PC-3 (cell line): ENCODE measurements at regions not wholly inside any gene's neighbourhood (a gene's known extent, or its start where the extent isn't known, plus 50 kb on each side); places are given as distances from the start of the nearest gene placed in this dataset.

Experiments
- ATAC-seq: fragments of 200-7000 bp; cut with Tn5 transposase; 2 replicates; pipeline ENCODE4 v1.9.1; 2020; ENCODE audit warnings: mild to moderate bottlenecking, moderate library complexity
- BruUV-seq: library from RNA; stranded (reverse); fragments of 400-500 nt; replicated peaks from 2 replicates; lab custom pipeline; 2021; lab: Mats Ljungman, UMichigan
- CTCF ChIA-PET: fragments of 300-600 bp; sonication (Branson Sonifier 250); formaldehyde crosslinking; loops from one replicate; lab custom pipeline; 2022; ENCODE audit warnings: antibody characterized with exemption; lab: Charles Lee
- POLR2A ChIA-PET: fragments of 300-600 bp; sonication (Branson Sonifier 250); formaldehyde crosslinking; loops from one replicate; lab custom pipeline; 2022; ENCODE audit warnings: antibody characterized with exemption; ENCODE audit not compliant: unreplicated experiment; lab: Charles Lee
- DNase-seq: peaks from one replicate; pipeline ENCODE4 v3.0.0-alpha.2; 2015
- H2AFZ ChIP-seq: fragments of 300-600 bp; sonication (generic); 2 replicates; pipeline ENCODE4 v1.6.0; 2016; ENCODE audit warnings: antibody characterized with exemption, low read length
- H3F3A ChIP-seq: fragments of 300-600 bp; sonication (generic); one replicate; pipeline ENCODE4 v1.6.0; 2017; ENCODE audit warnings: antibody characterized with exemption, low read length, control low read depth, mild to moderate bottlenecking; ENCODE audit not compliant: unreplicated experiment
- H3K27ac ChIP-seq: fragments of 300-600 bp; sonication (generic); 2 replicates; pipeline ENCODE4 v1.5.1; 2016; ENCODE audit warnings: mild to moderate bottlenecking, low read length
- H3K27me3 ChIP-seq: fragments of 300-600 bp; sonication (generic); 2 replicates; pipeline ENCODE4 v1.6.1; 2016; ENCODE audit warnings: low read length, mixed read lengths
- H3K36me3 ChIP-seq: fragments of 300-600 bp; sonication (generic); 2 replicates; pipeline ENCODE4 v1.6.1; 2016; ENCODE audit warnings: low read depth, mixed run types, low read length, mixed read lengths
- H3K4me1 ChIP-seq: fragments of 300-600 bp; sonication (generic); 2 replicates; pipeline ENCODE4 v1.5.1; 2016; ENCODE audit warnings: low read length; ENCODE audit not compliant: insufficient read depth
- H3K4me2 ChIP-seq: fragments of 300-600 bp; sonication (generic); 2 replicates; pipeline ENCODE4 v1.6.0; 2016; ENCODE audit warnings: low read length
- H3K4me3 ChIP-seq: fragments of 300-600 bp; sonication (generic); 2 replicates; pipeline ENCODE4 v1.5.1; 2016; ENCODE audit warnings: mild to moderate bottlenecking, low read length, mixed read lengths
- H3K79me2 ChIP-seq: fragments of 300-600 bp; sonication (generic); 2 replicates; pipeline ENCODE4 v1.6.1; 2017; ENCODE audit warnings: low read length, mixed read lengths
- H3K9ac ChIP-seq: fragments of 300-600 bp; sonication (generic); 2 replicates; pipeline ENCODE4 v1.6.0; 2016; ENCODE audit warnings: mild to moderate bottlenecking, low read length
- H3K9me2 ChIP-seq: fragments of 300-600 bp; sonication (generic); replicated peaks from 2 replicates; pipeline ENCODE4 v1.6.1; 2016; ENCODE audit warnings: mixed run types, low read length, mixed read lengths
- H3K9me3 ChIP-seq: fragments of 300-600 bp; sonication (generic); 2 replicates; pipeline ENCODE4 v1.6.1; 2016; ENCODE audit warnings: low read length, mixed read lengths
- H4K20me1 ChIP-seq: fragments of 300-600 bp; sonication (generic); 2 replicates; pipeline ENCODE4 v1.6.1; 2016; ENCODE audit warnings: low read length, mixed read lengths
- CTCF ChIP-seq: fragments of 300-600 bp; sonication (generic); conservative IDR thresholded peaks from 2 replicates; pipeline ENCODE4 v1.5.1; 2017; ENCODE audit warnings: antibody characterized with exemption, low read depth, mild to moderate bottlenecking, low read length
- EZH2 ChIP-seq: fragments of 300-600 bp; sonication (generic); IDR thresholded peaks from one replicate; pipeline ENCODE4 v1.6.1; 2017; ENCODE audit warnings: antibody characterized with exemption, mild to moderate bottlenecking, low read length; ENCODE audit not compliant: unreplicated experiment
- EZH2phosphoT487 ChIP-seq: fragments of 300-600 bp; sonication (generic); IDR thresholded peaks from 2 replicates; pipeline ENCODE4 v1.6.1; 2018; ENCODE audit warnings: mild to moderate bottlenecking, antibody characterized with exemption, low read length, borderline replicate concordance
- intact Hi-C: fragments of 100-400 bp; cut with micrococcal nuclease; formaldehyde crosslinking; loops from 2 replicates; pipeline ENCODE4 v1.9.0; 2023

DNA sequence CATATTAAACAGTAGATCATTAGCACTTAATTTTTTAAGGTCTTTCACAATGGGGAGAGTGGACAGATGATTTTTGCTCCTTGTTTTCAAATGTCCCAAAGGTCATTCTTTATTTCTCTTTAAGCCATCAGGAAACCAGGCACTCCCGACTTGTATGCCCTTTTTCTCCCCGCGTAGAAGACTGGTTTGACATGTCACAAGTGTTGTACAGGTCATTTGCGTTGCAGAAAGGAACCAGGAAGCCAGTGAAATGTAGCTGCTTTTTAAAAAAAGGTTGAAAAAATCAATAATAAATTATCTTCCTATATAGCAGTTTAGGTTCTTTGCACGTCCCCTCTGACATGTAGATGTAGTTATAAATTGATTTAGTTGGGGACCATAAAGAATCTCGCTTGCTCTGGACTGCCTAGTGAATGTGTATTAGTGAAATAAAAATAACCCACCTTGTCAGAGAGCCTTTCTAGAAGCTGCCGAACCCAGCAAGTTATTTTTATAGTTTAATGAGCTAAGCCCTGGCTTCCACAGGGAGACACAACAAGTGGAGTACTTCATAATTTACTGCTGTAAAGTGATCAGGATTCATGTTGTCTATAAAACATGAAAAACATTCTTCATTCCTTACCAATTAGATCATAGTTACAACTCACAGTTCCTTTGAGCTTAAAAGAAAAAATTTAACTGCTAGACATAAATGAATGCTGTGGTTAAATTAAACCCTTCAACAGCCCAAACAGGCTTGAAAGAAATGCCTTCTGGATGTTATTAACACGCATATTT, 404.6 kb downstream of the CSNK1G3 start:
- Histone ChIP-seq H3K9ac (no peak overlapping the region), H3K9me2 (no peaks in the 10 kb centered on the region), H3K9me3 (no peaks in the 10 kb centered on the region), H3K27ac (no peak overlapping the region), H3K4me2 (peak overlapping the region; percentile 35; the same call in 1 of the 2 replicates), H3K36me3 (no peaks in the 10 kb centered on the region), H2AFZ (peak overlapping the region; percentile 15; the same call in 1 of the 2 replicates), H3K79me2 (no peaks in the 10 kb centered on the region), H4K20me1 (no peaks in the 10 kb centered on the region), H3F3A (no peaks in the 10 kb centered on the region), H3K4me3 (no peak overlapping the region), H3K27me3 (no peaks in the 10 kb centered on the region), H3K4me1 (peaks cover 4% of the 10 kb centered on the region)
- ATAC-seq (peak; percentile 87), DNase-seq (peak; percentile 53)
- POLR2A ChIA-PET = interaction anchor here (0.5 to 0.7 kb wide), 2 partner anchors 109 to 251 kb away, joined by 3 read pairs; no protein-coding TSS in a partner anchor
- CTCF ChIA-PET = no interaction called here
- intact Hi-C loops = loop anchor here (10.0 kb wide), 1 partner anchor 242 kb away; no protein-coding TSS in a partner anchor
- TF ChIP-seq CTCF (no peak), EZH2phosphoT487 (no peak), EZH2 (no peak)
- BruUV-seq = no TSS peak

- no peak overlapping the region for H3K9ac ChIP-seq
- no peak for TF ChIP-seq EZH2
- TF ChIP-seq EZH2phosphoT487 = no peak
- TF ChIP-seq CTCF = no peak
- DNase-seq (no peak), ATAC-seq (no peak)
- H3K9me3 ChIP-seq = no peaks in the 10 kb centered on the region
- no peaks in the 10 kb centered on the region for H3K9me2 ChIP-seq
- H3K4me2 ChIP-seq = no peak overlapping the region
- peaks cover 4% of the 10 kb centered on the region for H3K4me1 ChIP-seq
- no peaks in the 10 kb centered on the region for H3K79me2 ChIP-seq
- POLR2A ChIA-PET = no interaction called here
- no peak overlapping the region for H2AFZ ChIP-seq
- no peaks in the 10 kb centered on the region for H3K36me3 ChIP-seq
- no peak overlapping the region for H3K4me3 ChIP-seq
- CTCF ChIA-PET = no interaction called here
- no peaks in the 10 kb centered on the region for H3K27me3 ChIP-seq
- BruUV-seq = no TSS peak
- no peaks in the 10 kb centered on the region for H3F3A ChIP-seq
- H4K20me1 ChIP-seq = no peaks in the 10 kb centered on the region
- intact Hi-C loops = loop anchor here (10.0 kb wide), 1 partner anchor 240 kb away; no protein-coding TSS in a partner anchor
- H3K27ac ChIP-seq = no peak overlapping the region
Measured at GRCh38 chr5:123914333-123914732, 402.4 kb downstream of the CSNK1G3 start.

DNA sequence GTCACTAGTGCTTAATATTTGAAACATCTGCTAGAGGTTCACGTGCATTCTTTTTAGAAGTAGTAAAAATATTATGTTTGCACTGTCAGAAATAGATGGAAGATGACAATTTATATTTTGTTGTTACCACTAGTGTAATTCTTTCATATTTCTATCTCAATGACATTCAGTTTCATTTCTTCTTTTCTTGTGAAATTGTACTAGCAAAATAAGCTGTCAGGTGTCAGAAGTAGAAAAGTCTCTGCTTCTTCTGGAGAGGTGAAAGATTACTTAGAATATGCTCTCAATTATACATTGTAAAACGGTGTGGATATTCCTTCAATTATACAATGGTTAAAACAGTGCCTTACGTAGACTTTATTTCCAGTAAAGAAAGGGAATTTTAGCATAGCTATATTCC, 395.4 kb downstream of the CSNK1G3 start:
- no peaks in the 10 kb centered on the region for H3K79me2 ChIP-seq

More for the DNA sequence above, 395.4 kb downstream of the CSNK1G3 start:
- CTCF ChIA-PET = no interaction called here
- H4K20me1 ChIP-seq = no peaks in the 10 kb centered on the region
- POLR2A ChIA-PET = no interaction called here
- DNase-seq (no peak), ATAC-seq (no peak)
- H3F3A ChIP-seq = no peaks in the 10 kb centered on the region
- H3K36me3 ChIP-seq = no peaks in the 10 kb centered on the region
- no peak overlapping the region for H3K27ac ChIP-seq
- no peaks in the 10 kb centered on the region for H3K27me3 ChIP-seq
- TF ChIP-seq EZH2phosphoT487 = no peak
- no peak for TF ChIP-seq CTCF
- no peak for TF ChIP-seq EZH2
- H2AFZ ChIP-seq = no peak overlapping the region
- H3K9me3 ChIP-seq = no peaks in the 10 kb centered on the region
- H3K4me3 ChIP-seq = no peak overlapping the region
- intact Hi-C loops = no loop called here
- H3K4me2 ChIP-seq = no peak overlapping the region
- H3K9ac ChIP-seq = no peak overlapping the region
- BruUV-seq = no TSS peak
- no peaks in the 10 kb centered on the region for H3K9me2 ChIP-seq
- no peaks in the 10 kb centered on the region for H3K4me1 ChIP-seq
